GM12878 (cell line): ENCODE measurements at regions not wholly inside any gene's neighbourhood (a gene's known extent, or its start where the extent isn't known, plus 50 kb on each side); places are given as distances from the start of the nearest gene placed in this dataset.

Experiments
- ATAC-seq: fragments of 200-7000 bp; cut with Tn5 transposase; 3 replicates; pipeline ENCODE4 v1.9.1; 2020; ENCODE audit warnings: mild to moderate bottlenecking, moderate library complexity
- BruUV-seq: library from RNA; stranded (reverse); fragments of 400-500 nt; replicated peaks from 2 replicates; lab custom pipeline; 2021; lab: Mats Ljungman, UMichigan
- CTCF ChIA-PET: fragments of 300-600 bp; sonication (Branson Sonifier 250); formaldehyde crosslinking; extraction: SDS; loops from one replicate; lab custom pipeline; 2021; ENCODE audit warnings: inconsistent platforms; lab: Yijun Ruan, JAX
- POLR2A ChIA-PET: fragments of 350-600 bp; formaldehyde crosslinking; extraction: SDS; loops from one replicate; lab custom pipeline; 2021; ENCODE audit warnings: inconsistent platforms; lab: Charles Lee
- RAD21 ChIA-PET: fragments of 300-600 bp; sonication (Branson Sonifier 250); formaldehyde crosslinking; loops from one replicate; lab custom pipeline; 2023; ENCODE audit warnings: antibody characterized with exemption; ENCODE audit not compliant: unreplicated experiment; lab: Charles Lee
- SMC1A ChIA-PET: fragments of 300-600 bp; sonication (Branson Sonifier 250); formaldehyde crosslinking; loops from one replicate; lab custom pipeline; 2023; ENCODE audit not compliant: unreplicated experiment, uncharacterized antibody; lab: Charles Lee
- DNase-seq: peaks from one replicate; pipeline ENCODE4 v3.0.0-alpha.2; 2011; ENCODE audit warnings: low read depth, low spot score
- FAIRE-seq: peaks from 3 replicates; lab custom pipeline; 2011; peaks lifted over from hg19 to GRCh38; lab: Jason Lieb, UNC
- H2AFZ ChIP-seq: 2 replicates; pipeline ENCODE4 v1.6.0; 2011; ENCODE audit warnings: low read depth, low read length, control low read depth; ENCODE audit not compliant: control insufficient read depth
- H3K27ac ChIP-seq: 2 replicates; pipeline ENCODE4 v1.5.1; 2011; ENCODE audit warnings: control low read depth; ENCODE audit not compliant: control insufficient read depth, insufficient read depth
- H3K27me3 ChIP-seq, 2 experiments: replicated peaks in 1 of 2; 2 replicates each; pipeline versions ENCODE4 v1.6.0 to v1.6.1; 2011; ENCODE audit warnings: low read length in 1 of 2; ENCODE audit not compliant: control insufficient read depth in 2 of 2, insufficient read depth in 2 of 2
- H3K36me3 ChIP-seq, 2 experiments: 2 replicates each; pipeline ENCODE4 v1.5.1; 2011; ENCODE audit warnings: low read length in 1 of 2; ENCODE audit not compliant: control insufficient read depth in 2 of 2, insufficient read depth in 2 of 2
- H3K4me1 ChIP-seq: 2 replicates; pipeline ENCODE4 v1.6.1; 2011; ENCODE audit warnings: mild to moderate bottlenecking, low read length, moderate library complexity, mixed read lengths; ENCODE audit not compliant: control insufficient read depth, insufficient read depth
- H3K4me2 ChIP-seq: 2 replicates; pipeline ENCODE4 v1.6.0; 2011; ENCODE audit warnings: control low read depth; ENCODE audit not compliant: control insufficient read depth, insufficient read depth
- H3K4me3 ChIP-seq: fragments of 200-600 bp; sonication (generic); 2 replicates; pipeline ENCODE4 v1.5.1; 2016
- H3K79me2 ChIP-seq: 2 replicates; pipeline ENCODE4 v1.6.0; 2011; ENCODE audit warnings: low read length; ENCODE audit not compliant: control insufficient read depth, insufficient read depth
- H3K9ac ChIP-seq: 2 replicates; pipeline ENCODE4 v1.8.0; 2011; ENCODE audit warnings: low read length, control low read depth, mixed read lengths; ENCODE audit not compliant: control insufficient read depth, insufficient read depth
- H3K9me3 ChIP-seq: replicated peaks from 3 replicates; pipeline ENCODE4 v1.5.1; 2011; ENCODE audit warnings: mild to moderate bottlenecking, low read length; ENCODE audit not compliant: control insufficient read depth, insufficient read depth
- H4K20me1 ChIP-seq: 2 replicates; pipeline ENCODE4 v1.6.0; 2011; ENCODE audit not compliant: control insufficient read depth, insufficient read depth
- BCLAF1 ChIP-seq: fragments of 450-650 bp; IDR thresholded peaks from 2 replicates; pipeline ENCODE4 v1.6.1; 2017; ENCODE audit warnings: antibody characterized with exemption, mild to moderate bottlenecking, moderate library complexity
- CHD2 ChIP-seq: IDR thresholded peaks from 2 replicates; pipeline ENCODE4 v1.6.1; 2011; ENCODE audit warnings: low read depth, low read length, improper control_type of control experiment, borderline replicate concordance
- GATAD2B ChIP-seq: fragments of 450-650 bp; conservative IDR thresholded peaks from 2 replicates; pipeline ENCODE4 v1.6.1; 2017; ENCODE audit warnings: low read depth, mild to moderate bottlenecking, moderate library complexity
- IRF4 ChIP-seq: IDR thresholded peaks from 2 replicates; pipeline ENCODE4 v1.6.1; 2011; ENCODE audit warnings: low read depth, low read length
- MLLT1 ChIP-seq: fragments of 450-650 bp; IDR thresholded peaks from 2 replicates; pipeline ENCODE4 v1.6.1; 2016; ENCODE audit warnings: mild to moderate bottlenecking
- MTA2 ChIP-seq: fragments of 450-650 bp; IDR thresholded peaks from 2 replicates; pipeline ENCODE4 v1.6.1; 2016; ENCODE audit warnings: low read depth, mild to moderate bottlenecking, moderate library complexity
- NRF1 ChIP-seq: conservative IDR thresholded peaks from 2 replicates; pipeline ENCODE4 v1.6.1; 2011; ENCODE audit warnings: mild to moderate bottlenecking, low read depth, low read length, improper control_type of control experiment
- POLR2AphosphoS2 ChIP-seq: IDR thresholded peaks from 2 replicates; pipeline ENCODE4 v1.6.1; 2011; ENCODE audit warnings: low read depth, mild to moderate bottlenecking, low read length, improper control_type of control experiment, moderate library complexity
- RCOR1 ChIP-seq: conservative IDR thresholded peaks from 2 replicates; pipeline ENCODE4 v1.6.1; 2012; ENCODE audit warnings: low read depth, low read length, improper control_type of control experiment
- RELA ChIP-seq: fragments of 450-650 bp; IDR thresholded peaks from 2 replicates; pipeline ENCODE4 v1.8.0; 2014; ENCODE audit warnings: borderline replicate concordance; ENCODE audit not compliant: partially characterized antibody
- STAT1 ChIP-seq: fragments of 450-650 bp; conservative IDR thresholded peaks from 2 replicates; pipeline ENCODE4 v1.6.1; 2014; ENCODE audit warnings: antibody characterized with exemption, mild to moderate bottlenecking
- USF1 ChIP-seq: IDR thresholded peaks from 2 replicates; pipeline ENCODE4 v1.6.1; 2011; ENCODE audit warnings: borderline replicate concordance, low read depth, mild to moderate bottlenecking, moderate library complexity, mixed read lengths, low read length; ENCODE audit not compliant: insufficient read depth; ENCODE audit errors: extremely low read length
- YY1 ChIP-seq: IDR thresholded peaks from 2 replicates; pipeline ENCODE4 v1.6.1; 2011; ENCODE audit warnings: low read depth, mild to moderate bottlenecking, low read length
- WGBS: methylation state at CpG from one replicate; pipeline ENCODE4 v1.1.6; 2016; ENCODE audit warnings: low lambda C conversion rate; ENCODE audit not compliant: insufficient replicate concordance, insufficient coverage; ENCODE audit errors: missing lambda C conversion rate; 5-methylcytosine and 5-hydroxymethylcytosine counted together
- in situ Hi-C: fragments of 300-500 bp; cut with MboI; formaldehyde crosslinking; loops from 9 replicates; pipeline ENCODE4 v1.14.3; 2018; ENCODE audit warnings: mixed read lengths
- intact Hi-C: fragments of 100-400 bp; cut with micrococcal nuclease; formaldehyde crosslinking; loops from one replicate; pipeline ENCODE4 v1.14.2; 2022; ENCODE audit not compliant: unreplicated experiment

GRCh38 chr14:61219256-61219655 is 61.9 kb downstream of the TMEM30B start:
- WGBS, result 0% methylated on average over 1 of the region's 1 CpG
- Histone ChIP-seq H3K79me2 (no peaks in the 10 kb centered on the region), H3K9me3 (no peaks in the 10 kb centered on the region), H2AFZ (no peak overlapping the region), H3K27ac (no peak overlapping the region), H4K20me1 (no peaks in the 10 kb centered on the region), H3K27me3 (peaks cover 0 to 13% of the 10 kb centered on the region in 2 experiments; a peak in 2 of 4 replicates), H3K4me2 (no peak overlapping the region), H3K36me3 (no peaks in the 10 kb centered on the region), H3K4me1 (no peaks in the 10 kb centered on the region), H3K4me3 (no peak overlapping the region), H3K9ac (no peak overlapping the region)
- in situ Hi-C loops (no loop called here), intact Hi-C loops (no loop called here)
- ATAC-seq, result no peak
- ChIA-PET POLR2A (no interaction called here), CTCF (interaction anchor here (1.1 kb wide), 1 partner anchor 50 kb away, joined by 3 read pairs; no protein-coding TSS in a partner anchor), SMC1A (no interaction called here), RAD21 (no interaction called here)
- no peak for DNase-seq
- no TSS peak for BruUV-seq
- FAIRE-seq, result no peak
- TF ChIP-seq RCOR1, result no peak

GRCh38 chr14:61218767-61219166 is 62.4 kb downstream of the TMEM30B start:
- 27% methylated on average over 6 of the region's 6 CpGs for WGBS
- Histone ChIP-seq H3K4me1 (no peaks in the 10 kb centered on the region), H3K4me3 (no peak overlapping the region), H3K27me3 (peaks cover 0 to 13% of the 10 kb centered on the region in 2 experiments; a peak in 2 of 4 replicates), H3K79me2 (no peaks in the 10 kb centered on the region), H3K9ac (no peak overlapping the region), H2AFZ (no peak overlapping the region), H3K36me3 (no peaks in the 10 kb centered on the region), H3K4me2 (no peak overlapping the region), H4K20me1 (no peaks in the 10 kb centered on the region), H3K27ac (no peak overlapping the region), H3K9me3 (no peaks in the 10 kb centered on the region)
- RAD21 ChIA-PET, result no interaction called here
- POLR2A ChIA-PET, result no interaction called here
- DNase-seq (no peak), ATAC-seq (no peak), FAIRE-seq (no peak)
- CTCF ChIA-PET, result interaction anchor here (0.6 to 1.1 kb wide), 2 partner anchors 51 to 615 kb away, joined by 3 read pairs; no protein-coding TSS in a partner anchor
- intact Hi-C loops (no loop called here), in situ Hi-C loops (no loop called here)
- no TSS peak for BruUV-seq
- SMC1A ChIA-PET, result interaction anchor here (0.8 to 1.4 kb wide), 3 partner anchors 18 to 43 kb away, joined by 3 to 4 read pairs (median 4); no protein-coding TSS in a partner anchor
- TF ChIP-seq BCLAF1, result no peak
- no peak for TF ChIP-seq MLLT1
- no peak for TF ChIP-seq USF1
- TF ChIP-seq IRF4, result no peak
- no peak for TF ChIP-seq NRF1
- TF ChIP-seq RELA, result no peak
- no peak for TF ChIP-seq POLR2AphosphoS2
- TF ChIP-seq CHD2, result no peak
- no peak for TF ChIP-seq STAT1
- no peak for TF ChIP-seq MTA2
- no peak for TF ChIP-seq GATAD2B
- no peak for TF ChIP-seq YY1
